ENCODE measurements at regions not wholly inside any gene's neighbourhood (a gene's known extent, or its start where the extent isn't known, plus 50 kb on each side); places are given as distances from the start of the nearest gene placed in this dataset.

DNA sequence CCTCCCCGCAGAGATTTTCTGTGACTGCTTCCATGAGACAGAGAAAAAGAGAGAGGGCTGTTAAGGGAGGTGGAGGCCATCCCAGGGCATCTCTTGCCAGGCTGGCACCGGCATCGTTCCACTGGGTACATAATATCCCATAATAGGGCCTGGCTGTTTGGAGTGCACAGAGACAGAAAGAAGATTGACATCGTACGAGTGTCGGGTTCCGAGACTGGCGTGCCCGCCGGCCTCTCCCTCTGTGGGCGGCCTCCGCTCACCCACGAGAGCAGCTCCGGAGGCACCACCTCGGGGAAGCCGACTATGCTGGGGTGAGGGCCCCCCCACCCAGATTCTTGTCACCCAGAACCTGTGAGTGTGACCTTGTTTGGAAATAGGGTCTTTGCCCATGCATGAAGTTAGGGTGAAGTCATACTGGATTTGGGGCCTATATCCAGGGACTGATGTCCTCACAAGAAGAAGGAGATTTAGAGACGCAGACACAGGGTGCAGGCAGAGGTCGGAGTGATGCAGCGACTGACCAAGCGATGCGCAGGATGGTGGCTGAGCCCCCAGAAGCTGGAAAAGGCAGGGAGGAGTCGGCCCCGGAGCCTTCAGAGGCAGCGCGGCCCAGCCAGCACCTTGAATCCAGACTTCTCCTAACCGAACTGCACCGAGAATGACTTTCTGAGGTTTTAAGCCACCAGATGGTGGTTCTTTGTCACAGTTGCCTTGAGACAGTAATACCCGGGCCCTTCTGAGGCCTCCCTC is 101.8 kb upstream of the CIBAR2 start:
- H3K27ac ChIP-seq, result no peak overlapping the region

DNA sequence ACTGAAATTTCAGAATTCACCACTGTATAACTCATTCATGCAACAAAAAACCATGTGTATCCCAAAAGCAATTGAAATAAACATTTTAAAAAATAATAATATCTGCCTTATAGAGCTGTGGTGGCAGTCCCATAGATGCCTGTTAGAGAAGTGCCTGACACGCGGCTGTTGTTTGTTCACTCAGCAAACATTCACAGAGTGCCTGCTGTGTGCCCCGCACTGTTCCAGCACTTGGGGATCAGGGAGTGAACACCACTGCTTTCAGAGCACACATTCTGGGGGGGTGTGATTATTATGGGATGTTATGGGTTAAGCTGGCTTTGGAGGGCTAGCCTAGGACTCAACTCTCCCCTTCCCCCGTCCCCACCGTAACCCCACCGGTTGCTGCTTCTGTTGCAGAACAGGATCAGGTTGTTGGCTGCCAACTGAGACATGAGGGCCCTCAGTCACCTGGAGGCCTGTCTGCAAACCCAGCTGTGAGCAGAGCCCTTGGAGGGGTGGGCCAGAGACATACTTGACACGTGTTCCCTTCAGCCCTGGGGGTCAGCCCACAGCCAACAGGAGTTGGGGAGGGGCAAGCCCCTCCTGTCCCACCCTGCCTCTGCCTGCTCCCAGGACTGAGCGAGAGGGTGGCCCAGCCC is 103.3 kb upstream of the CIBAR2 start:
- H3K4me2 ChIP-seq (ENCODE audit: unreplicated experiment), result no peak overlapping the region
- in situ Hi-C loops (cut with MboI), result no loop called here
- H3K9me3 ChIP-seq (ENCODE audit: low read depth), result no peaks in the 10 kb centered on the region
- H3K27ac ChIP-seq, result no peak overlapping the region
- TF ChIP-seq EZH2 (IDR thresholded peaks at IDR 0.05; ENCODE audit: insufficient read depth, poor library complexity, severe bottlenecking), result no peak
- TF ChIP-seq EZH2phosphoT487 (IDR thresholded peaks at IDR 0.05; ENCODE audit: insufficient read depth, low read depth), result no peak
- H3K79me2 ChIP-seq (ENCODE audit: insufficient read depth), result peaks cover 79% of the 10 kb centered on the region
- H3K27me3 ChIP-seq (replicated peaks; ENCODE audit: insufficient read depth), result no peaks in the 10 kb centered on the region
- no peak for DNase-seq
- no peaks in the 10 kb centered on the region for H3K36me3 ChIP-seq (ENCODE audit: low read depth)
- H3K4me3 ChIP-seq, result no peak overlapping the region
- H3K4me1 ChIP-seq (ENCODE audit: insufficient read depth), result peaks cover 34% of the 10 kb centered on the region
- H2AFZ ChIP-seq, result no peak overlapping the region
- WGBS, 2 experiments (ENCODE audit: low coverage in 1 of 2, low lambda C conversion rate in 2 of 2, missing lambda C conversion rate in 2 of 2), result 87 to 89% methylated on average over 7 to 8 of the region's 8 CpGs
- no peak overlapping the region for H3K9ac ChIP-seq
- peaks cover 20% of the 10 kb centered on the region for H3F3A ChIP-seq (ENCODE audit: insufficient read depth)
- no peaks in the 10 kb centered on the region for H4K20me1 ChIP-seq (ENCODE audit: insufficient read depth)
- H3K9me2 ChIP-seq (ENCODE audit: insufficient read depth), result no peaks in the 10 kb centered on the region

More for the DNA sequence above, 101.8 kb upstream of the CIBAR2 start:
- no peak overlapping the region for H2AFZ ChIP-seq
- H3K9me2 ChIP-seq (ENCODE audit: insufficient read depth), result no peaks in the 10 kb centered on the region
- peaks cover 26% of the 10 kb centered on the region for H3F3A ChIP-seq (ENCODE audit: insufficient read depth)
- peaks cover 31% of the 10 kb centered on the region for H3K4me1 ChIP-seq (ENCODE audit: insufficient read depth)
- no peak overlapping the region for H3K9ac ChIP-seq
- peaks cover 82% of the 10 kb centered on the region for H3K79me2 ChIP-seq (ENCODE audit: insufficient read depth)
- H4K20me1 ChIP-seq (ENCODE audit: insufficient read depth), result no peaks in the 10 kb centered on the region
- H3K27me3 ChIP-seq (replicated peaks; ENCODE audit: insufficient read depth), result no peaks in the 10 kb centered on the region
- no peak for DNase-seq
- H3K4me2 ChIP-seq (ENCODE audit: unreplicated experiment), result no peak overlapping the region
- 94 to 95% methylated on average over 28 of the region's 28 CpGs for WGBS, 2 experiments (ENCODE audit: low coverage in 1 of 2, low lambda C conversion rate in 2 of 2, missing lambda C conversion rate in 2 of 2)
- in situ Hi-C loops (cut with MboI), result no loop called here
- no peaks in the 10 kb centered on the region for H3K9me3 ChIP-seq (ENCODE audit: low read depth)
- TF ChIP-seq EZH2phosphoT487 (IDR thresholded peaks at IDR 0.05; ENCODE audit: insufficient read depth, low read depth), result no peak
- no peak for TF ChIP-seq EZH2 (IDR thresholded peaks at IDR 0.05; ENCODE audit: insufficient read depth, poor library complexity, severe bottlenecking)
- no peaks in the 10 kb centered on the region for H3K36me3 ChIP-seq (ENCODE audit: low read depth)
- H3K4me3 ChIP-seq, result no peak overlapping the region

DNA sequence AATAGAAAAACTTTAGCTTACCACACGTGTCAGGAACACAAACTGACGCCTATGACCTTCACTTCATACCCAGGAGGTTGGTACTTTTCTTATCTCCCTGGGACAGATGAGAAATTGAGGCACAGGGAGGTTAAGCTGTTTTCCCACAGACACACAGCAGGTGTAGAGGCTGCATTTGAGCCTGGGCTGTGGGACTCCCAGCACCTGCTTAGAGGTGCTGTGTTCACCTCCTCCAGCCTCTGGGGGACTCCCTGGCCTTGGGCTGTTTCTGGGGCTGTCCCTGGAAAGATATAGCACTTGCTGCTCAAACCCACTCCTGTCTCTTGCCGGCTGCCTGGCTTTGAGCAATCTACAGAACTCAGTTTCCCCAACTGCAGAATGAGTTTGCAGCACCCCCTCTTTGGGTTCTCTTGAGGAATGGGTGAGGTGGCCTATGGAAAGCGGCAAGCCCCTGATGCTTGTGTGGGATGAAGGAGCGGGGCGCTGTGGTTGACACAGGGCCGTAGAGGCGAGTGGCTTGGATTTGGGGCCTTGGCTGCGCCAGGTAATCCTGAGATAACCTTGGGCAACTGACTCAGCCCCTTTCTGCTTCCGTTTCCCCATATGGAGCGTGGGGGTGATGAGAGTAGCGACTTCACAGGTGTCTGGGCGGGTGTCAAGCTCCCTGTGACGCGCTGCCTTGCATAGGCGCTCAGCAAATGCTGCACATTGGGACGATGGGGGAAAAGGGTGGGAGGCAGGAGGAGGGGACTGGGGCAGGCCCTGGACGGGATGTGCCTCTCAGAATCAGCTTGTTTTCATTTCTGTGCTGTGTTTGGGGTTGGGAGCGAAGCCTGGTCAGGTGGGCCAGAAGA is 104.5 kb upstream of the CIBAR2 start:
- no peaks in the 10 kb centered on the region for H3K36me3 ChIP-seq (ENCODE audit: low read depth)
- no peak overlapping the region for H3K4me3 ChIP-seq
- H3F3A ChIP-seq (ENCODE audit: insufficient read depth), result peaks cover 13% of the 10 kb centered on the region
- H3K9me3 ChIP-seq (ENCODE audit: low read depth), result no peaks in the 10 kb centered on the region
- H3K4me1 ChIP-seq (ENCODE audit: insufficient read depth), result peaks cover 22% of the 10 kb centered on the region
- WGBS, 2 experiments (ENCODE audit: low coverage in 1 of 2, low lambda C conversion rate in 2 of 2, missing lambda C conversion rate in 2 of 2), result 96 to 97% methylated on average over 19 of the region's 19 CpGs
- no peak for DNase-seq
- no peaks in the 10 kb centered on the region for H3K9me2 ChIP-seq (ENCODE audit: insufficient read depth)
- no peak overlapping the region for H2AFZ ChIP-seq
- H3K4me2 ChIP-seq (ENCODE audit: unreplicated experiment), result no peak overlapping the region
- no peaks in the 10 kb centered on the region for H4K20me1 ChIP-seq (ENCODE audit: insufficient read depth)
- TF ChIP-seq EZH2 (IDR thresholded peaks at IDR 0.05; ENCODE audit: insufficient read depth, poor library complexity, severe bottlenecking) (no peak), EZH2phosphoT487 (IDR thresholded peaks at IDR 0.05; ENCODE audit: insufficient read depth, low read depth) (no peak)
- in situ Hi-C loops (cut with MboI), result no loop called here
- H3K27ac ChIP-seq, result no peak overlapping the region
- H3K9ac ChIP-seq, result no peak overlapping the region
- H3K79me2 ChIP-seq (ENCODE audit: insufficient read depth), result peaks cover 79% of the 10 kb centered on the region
- no peaks in the 10 kb centered on the region for H3K27me3 ChIP-seq (replicated peaks; ENCODE audit: insufficient read depth)

DNA sequence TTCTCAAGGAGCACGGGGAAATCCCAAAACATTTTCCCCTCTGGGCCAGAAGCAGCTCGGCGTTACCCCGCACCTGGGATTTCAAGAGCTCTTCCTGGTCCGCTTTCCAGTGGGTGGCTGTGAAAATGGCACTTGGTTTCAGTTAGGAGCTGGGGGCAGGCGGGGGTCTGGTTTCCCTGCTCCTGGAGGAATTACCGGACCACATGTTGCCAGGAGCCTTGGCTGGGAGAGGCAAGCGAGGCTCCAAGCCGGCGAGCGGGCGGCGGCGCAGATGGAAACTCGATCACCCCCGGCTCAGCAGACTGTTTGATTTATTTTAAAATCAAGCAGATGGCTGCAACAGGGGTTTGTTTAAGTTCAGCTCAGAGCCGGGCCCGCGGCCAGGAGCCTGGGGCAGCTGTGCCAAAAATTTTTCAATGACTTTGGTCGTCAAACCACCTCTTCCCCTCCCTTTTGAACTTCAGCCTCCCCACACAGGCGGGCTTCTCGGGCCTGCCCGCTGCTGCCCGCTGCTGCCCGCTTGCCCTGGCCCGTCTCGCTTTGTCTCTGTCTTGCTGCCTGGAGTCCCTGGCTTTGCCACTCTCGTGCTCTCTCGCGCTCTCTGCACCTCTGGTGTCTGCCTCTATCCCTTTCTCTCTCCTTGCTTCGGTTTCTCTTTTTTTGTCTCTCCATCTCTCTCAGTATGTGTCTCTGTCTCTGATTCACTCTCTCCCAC is 108.0 kb upstream of the CIBAR2 start:
- no peaks in the 10 kb centered on the region for H3K9me2 ChIP-seq (ENCODE audit: insufficient read depth)
- peak overlapping the region; percentile 63 for H3K4me3 ChIP-seq
- peak; percentile 80 for DNase-seq
- in situ Hi-C loops (cut with MboI), result no loop called here
- H2AFZ ChIP-seq, result peak overlapping the region; percentile 75
- peak overlapping the region; percentile 84 for H3K9ac ChIP-seq
- H3K27ac ChIP-seq, result peak overlapping the region; percentile 83
- peaks cover 80% of the 10 kb centered on the region for H3K79me2 ChIP-seq (ENCODE audit: insufficient read depth)
- H3K9me3 ChIP-seq (ENCODE audit: low read depth), result no peaks in the 10 kb centered on the region
- WGBS, 2 experiments (ENCODE audit: low coverage in 1 of 2, low lambda C conversion rate in 2 of 2, missing lambda C conversion rate in 2 of 2), result 6% methylated on average over 27 to 29 of the region's 31 CpGs
- no peaks in the 10 kb centered on the region for H3K27me3 ChIP-seq (replicated peaks; ENCODE audit: insufficient read depth)
- TF ChIP-seq EZH2phosphoT487 (IDR thresholded peaks at IDR 0.05; ENCODE audit: insufficient read depth, low read depth), result no peak
- TF ChIP-seq EZH2 (IDR thresholded peaks at IDR 0.05; ENCODE audit: insufficient read depth, poor library complexity, severe bottlenecking), result no peak
- peaks cover 10% of the 10 kb centered on the region; the same call in 1 of the 2 replicates for H3K4me1 ChIP-seq (ENCODE audit: insufficient read depth)
- H3K36me3 ChIP-seq (ENCODE audit: low read depth), result no peaks in the 10 kb centered on the region
- H3F3A ChIP-seq (ENCODE audit: insufficient read depth), result peaks cover 7% of the 10 kb centered on the region
- peak overlapping the region; percentile 81 for H3K4me2 ChIP-seq (ENCODE audit: unreplicated experiment)
- H4K20me1 ChIP-seq (ENCODE audit: insufficient read depth), result no peaks in the 10 kb centered on the region
